Right lobe of liver (tissue), 6 donors: ENCODE measurements at regions not wholly inside any gene's neighbourhood (a gene's known extent, or its start where the extent isn't known, plus 50 kb on each side); places are given as distances from the start of the nearest gene placed in this dataset.

ENCODE experiments used
- ATAC-seq, 4 donors: fragments of 200-7000 bp; cut with Tn5 transposase; one replicate each; pipeline ENCODE4 v1.9.1; 2020; ENCODE audit warnings: mild to moderate bottlenecking in 4 of 4, moderate library complexity in 4 of 4
- DNase-seq, 3 donors: peaks; one replicate each; pipeline ENCODE4 v3.0.0-alpha.2; 2020
- H3K27ac ChIP-seq, 3 donors: fragments of 200-600 bp; one replicate each; pipeline ENCODE4 v1.8.0; 2022
- H3K27me3 ChIP-seq, 2 donors: fragments of 200-600 bp; one replicate each; pipeline ENCODE4 v1.8.0; 2022
- H3K36me3 ChIP-seq, 4 donors: fragments of 200-600 bp; sonication (generic) in 1 of 4; one replicate each; pipeline versions ENCODE4 v1.5.1 to v1.8.0; 2017 to 2022; ENCODE audit warnings: control low read depth in 1 of 4
- H3K4me1 ChIP-seq, 4 donors: fragments of 200-600 bp; sonication (generic) in 1 of 4; one replicate each; pipeline versions ENCODE4 v1.5.1 to v1.8.0; 2017 to 2022; ENCODE audit warnings: control low read depth in 1 of 4
- H3K4me3 ChIP-seq, 3 donors: fragments of 200-600 bp; one replicate each; pipeline ENCODE4 v1.8.0; 2022
- H3K9me3 ChIP-seq, 4 donors: fragments of 200-600 bp; sonication (generic) in 1 of 4; one replicate each; pipeline versions ENCODE4 v1.5.1 to v1.8.0; 2017 to 2022; ENCODE audit warnings: control low read depth in 1 of 4
- POLR2A ChIP-seq: fragments of 450-650 bp; IDR thresholded peaks from one replicate; pipeline ENCODE4 v1.6.1; 2017; ENCODE audit warnings: antibody characterized with exemption, mild to moderate bottlenecking
- WGBS: methylation state at CpG from one replicate; pipeline ENCODE4 v1.1.6; 2018; ENCODE audit warnings: low coverage, low lambda C conversion rate; ENCODE audit not compliant: insufficient coverage; ENCODE audit errors: missing lambda C conversion rate; 5-methylcytosine and 5-hydroxymethylcytosine counted together
- intact Hi-C, 2 donors: fragments of 100-400 bp; cut with DNase I; formaldehyde crosslinking; loops; one replicate each; pipeline versions ENCODE4 v1.11.2 to v1.14.1; 2022
- TF ChIP-seq, protein P1 (sequence below), 4 donors: fragments of 200-600 bp in 3 of 4; fragments of 450-650 bp in 1 of 4; IDR thresholded peaks; one replicate each; pipeline versions ENCODE4 v1.5.1 to v1.8.0; 2016 to 2022; ENCODE audit warnings: antibody characterized with exemption in 4 of 4, mild to moderate bottlenecking in 2 of 4
- donor health status: DM: no; HTN: yes; CAD: no.
- donor health status: DM: no; HTN: no; CAD: no.
- donor health status: DM: no; HTN: no; CAD: no.
- donor health status: DM: no; HTN: yes; CAD: no.
- donor health status: DM: no; HTN: yes; CAD: no.

GRCh38 chr7:21353388-21353780 is 74.5 kb upstream of the SP4 start:
- no peak for DNase-seq
- intact Hi-C loops = no loop called here
- H3K9me3 ChIP-seq = no peaks in the 10 kb centered on the region
- H3K4me3 ChIP-seq = no peak overlapping the region
- no peak overlapping the region for H3K27ac ChIP-seq
- no peaks in the 10 kb centered on the region for H3K4me1 ChIP-seq
- TF ChIP-seq POLR2A = no peak
- TF ChIP-seq, protein P1, sequence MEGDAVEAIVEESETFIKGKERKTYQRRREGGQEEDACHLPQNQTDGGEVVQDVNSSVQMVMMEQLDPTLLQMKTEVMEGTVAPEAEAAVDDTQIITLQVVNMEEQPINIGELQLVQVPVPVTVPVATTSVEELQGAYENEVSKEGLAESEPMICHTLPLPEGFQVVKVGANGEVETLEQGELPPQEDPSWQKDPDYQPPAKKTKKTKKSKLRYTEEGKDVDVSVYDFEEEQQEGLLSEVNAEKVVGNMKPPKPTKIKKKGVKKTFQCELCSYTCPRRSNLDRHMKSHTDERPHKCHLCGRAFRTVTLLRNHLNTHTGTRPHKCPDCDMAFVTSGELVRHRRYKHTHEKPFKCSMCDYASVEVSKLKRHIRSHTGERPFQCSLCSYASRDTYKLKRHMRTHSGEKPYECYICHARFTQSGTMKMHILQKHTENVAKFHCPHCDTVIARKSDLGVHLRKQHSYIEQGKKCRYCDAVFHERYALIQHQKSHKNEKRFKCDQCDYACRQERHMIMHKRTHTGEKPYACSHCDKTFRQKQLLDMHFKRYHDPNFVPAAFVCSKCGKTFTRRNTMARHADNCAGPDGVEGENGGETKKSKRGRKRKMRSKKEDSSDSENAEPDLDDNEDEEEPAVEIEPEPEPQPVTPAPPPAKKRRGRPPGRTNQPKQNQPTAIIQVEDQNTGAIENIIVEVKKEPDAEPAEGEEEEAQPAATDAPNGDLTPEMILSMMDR (IDR thresholded peaks at IDR 0.05) = no peak
- 60% methylated on average over 4 of the region's 4 CpGs for WGBS
- H3K36me3 ChIP-seq = no peaks in the 10 kb centered on the region
- H3K27me3 ChIP-seq = no peaks in the 10 kb centered on the region
- ATAC-seq = no peak

- H3K36me3 ChIP-seq = no peaks in the 10 kb centered on the region
- H3K27me3 ChIP-seq = no peaks in the 10 kb centered on the region
- DNase-seq (no peak), ATAC-seq (no peak)
- intact Hi-C loops = no loop called here
- 76% methylated on average over 5 of the region's 5 CpGs for WGBS
- no peak overlapping the region for H3K27ac ChIP-seq
- H3K4me1 ChIP-seq = no peaks in the 10 kb centered on the region
- no peak overlapping the region for H3K4me3 ChIP-seq
- H3K9me3 ChIP-seq = no peaks in the 10 kb centered on the region
- no peak for TF ChIP-seq POLR2A
- TF ChIP-seq, protein P1 (IDR thresholded peaks at IDR 0.05) = no peak
Measured at GRCh38 chr7:21354284-21354683, 73.6 kb upstream of the SP4 start.

DNA sequence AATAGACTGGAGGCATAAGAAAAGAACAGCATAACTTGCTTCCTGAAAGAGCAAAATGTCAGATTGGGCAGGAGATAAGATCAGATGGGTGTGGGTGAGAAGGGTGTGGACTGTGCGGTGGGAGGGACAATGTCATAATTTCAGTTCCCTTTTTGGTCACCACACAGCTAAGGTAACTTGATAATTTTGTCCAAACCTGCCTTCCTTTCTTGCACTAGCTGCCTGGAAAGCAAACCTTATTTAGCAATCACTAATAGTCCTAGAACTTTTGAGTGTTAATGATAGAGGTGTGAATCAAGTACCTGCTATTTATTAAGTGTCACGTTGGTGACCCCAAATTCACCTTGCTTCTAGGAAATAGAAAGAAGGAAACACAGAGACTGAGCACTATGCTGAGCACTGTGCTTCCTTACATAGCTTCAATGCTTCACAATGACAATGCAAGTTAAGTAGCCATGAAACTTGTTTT is 72.4 kb upstream of the SP4 start:
- Histone ChIP-seq H3K27ac (no peak overlapping the region), H3K27me3 (no peaks in the 10 kb centered on the region)
- ATAC-seq = peak; percentile 38 to 56 (median 53)

GRCh38 chr7:21356616-21357015 is 71.3 kb upstream of the SP4 start:
- Histone ChIP-seq H3K27ac (no peak overlapping the region), H3K36me3 (no peaks in the 10 kb centered on the region), H3K27me3 (no peaks in the 10 kb centered on the region), H3K4me1 (no peaks in the 10 kb centered on the region), H3K4me3 (no peak overlapping the region), H3K9me3 (no peaks in the 10 kb centered on the region)
- DNase-seq (no peak), ATAC-seq (no peak)
- TF ChIP-seq, protein P1 (IDR thresholded peaks at IDR 0.05) = no peak
- TF ChIP-seq POLR2A = no peak
- intact Hi-C loops = no loop called here

More for the DNA sequence above, 72.4 kb upstream of the SP4 start:
- Histone ChIP-seq H3K4me1 (no peaks in the 10 kb centered on the region), H3K9me3 (no peaks in the 10 kb centered on the region), H3K4me3 (no peak overlapping the region), H3K36me3 (no peaks in the 10 kb centered on the region)
- 49% methylated on average over 2 of the region's 2 CpGs for WGBS
- TF ChIP-seq, protein P1 (IDR thresholded peaks at IDR 0.05) = no peak
- TF ChIP-seq POLR2A = no peak
- no peak for DNase-seq
- intact Hi-C loops = no loop called here
